Activated CD8-positive, alpha-beta memory T cell treated with anti-CD3 and anti-CD28 coated beads, Interleukin-2, amount 10 ng/mL, durations not matched to agents 7 days and 5 days (primary cell): ENCODE measurements at regions not wholly inside any gene's neighbourhood (a gene's known extent, or its start where the extent isn't known, plus 50 kb on each side); places are given as distances from the start of the nearest gene placed in this dataset.
"Not testable (repeated sequence)": the region's sequence is repeated elsewhere in the genome, so short reads cannot be mapped to it uniquely, and the experiment has no call there.

Experiments
- ATAC-seq: fragments of 150-1000 bp; cut with Tn5 transposase; one replicate; pipeline ENCODE4 v1.10.0; 2021; ENCODE audit warnings: moderate library complexity
- CTCF ChIA-PET: fragments of 350-600 bp; sonication (Branson Sonifier 250); formaldehyde crosslinking; loops from one replicate; lab custom pipeline; 2021; ENCODE audit warnings: antibody characterized with exemption; lab: Charles Lee
- DNase-seq: peaks from one replicate; pipeline ENCODE4 v3.0.0-alpha.2; 2020
- H3K27ac Mint-ChIP-seq: one replicate; pipeline ENCODE4 v1.8.0; 2021; ENCODE audit warnings: mild to moderate bottlenecking, mixed read lengths
- H3K27me3 Mint-ChIP-seq: one replicate; pipeline ENCODE4 v1.8.0; 2021; ENCODE audit warnings: mixed read lengths
- H3K36me3 Mint-ChIP-seq: one replicate; pipeline ENCODE4 v1.8.0; 2021; ENCODE audit warnings: mild to moderate bottlenecking, mixed read lengths
- H3K4me1 Mint-ChIP-seq: one replicate; pipeline ENCODE4 v1.8.0; 2021; ENCODE audit warnings: mixed read lengths
- H3K4me3 Mint-ChIP-seq: one replicate; pipeline ENCODE4 v1.8.0; 2021; ENCODE audit warnings: mild to moderate bottlenecking, moderate library complexity, mixed read lengths
- H3K9me3 Mint-ChIP-seq: one replicate; pipeline ENCODE4 v1.8.0; 2022; ENCODE audit warnings: low read depth, mixed read lengths

DNA sequence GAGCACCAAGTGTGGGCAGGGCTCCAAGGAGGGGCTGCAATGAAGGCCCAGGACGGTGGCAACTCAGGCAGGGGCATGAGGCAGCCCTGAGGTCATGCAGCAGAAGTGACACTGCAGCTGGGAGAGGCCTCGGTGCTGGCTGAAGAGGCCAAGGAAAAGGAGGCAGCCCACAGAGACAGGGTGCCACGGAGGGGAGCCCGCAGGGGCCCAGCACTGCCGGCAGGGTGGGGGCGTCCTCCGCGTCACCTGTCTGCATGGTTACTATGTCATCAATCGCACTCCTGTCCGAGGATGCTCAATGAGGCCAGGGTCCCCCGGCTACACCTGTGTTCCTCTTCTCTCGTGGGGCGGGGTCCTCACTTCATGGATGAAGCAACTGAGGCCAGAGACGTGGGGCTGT lies 123.1 kb downstream of the TUBA3C start:
- CTCF ChIA-PET = no interaction called here
- H3K9me3 Mint-ChIP-seq = peaks cover 3% of the 10 kb centered on the region
- H3K36me3 Mint-ChIP-seq = no peaks in the 10 kb centered on the region
- no peaks in the 10 kb centered on the region for H3K4me1 Mint-ChIP-seq
- ATAC-seq (no peak), DNase-seq (no peak)
- H3K27me3 Mint-ChIP-seq = no peaks in the 10 kb centered on the region
- H3K27ac Mint-ChIP-seq = no peak overlapping the region
- H3K4me3 Mint-ChIP-seq = no peak overlapping the region

DNA sequence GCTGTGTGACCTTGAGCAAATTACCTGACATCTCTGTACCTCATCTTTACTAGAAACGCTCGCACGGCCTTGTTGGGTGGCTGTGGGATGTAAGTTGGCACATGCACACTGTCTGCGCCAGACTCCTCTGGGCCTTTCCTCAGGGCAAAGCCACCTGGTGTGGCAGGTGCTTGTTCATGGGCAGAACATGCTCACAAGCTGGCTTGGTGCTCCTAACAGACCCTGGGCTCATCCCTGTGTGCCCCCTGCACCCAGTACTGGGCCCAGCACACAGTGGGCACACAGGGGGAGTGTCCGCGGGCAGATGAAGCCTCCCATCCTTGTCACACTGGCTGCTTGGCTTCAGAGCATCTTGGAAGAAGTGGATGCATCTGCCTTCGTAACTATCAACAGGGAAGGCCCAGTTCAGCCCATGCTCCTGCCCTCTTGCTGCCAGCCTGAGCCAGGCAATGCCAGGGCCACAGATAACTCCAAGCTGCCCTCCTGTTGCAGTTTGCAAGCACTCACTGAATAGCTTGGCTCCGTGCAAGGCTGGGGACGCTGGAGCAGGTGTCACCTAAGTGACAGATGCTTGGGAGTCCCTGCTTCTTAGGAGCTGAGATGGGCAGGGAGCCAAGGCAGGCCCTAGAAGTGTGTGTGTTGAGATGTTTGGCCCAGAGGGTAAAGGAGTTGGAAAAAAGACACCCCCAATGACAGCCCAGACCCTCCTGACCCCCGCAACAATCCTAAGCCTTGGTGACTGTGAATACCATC lies 123.9 kb downstream of the TUBA3C start:
- Mint-ChIP-seq H3K4me1 (no peaks in the 10 kb centered on the region), H3K4me3 (no peak overlapping the region), H3K36me3 (no peaks in the 10 kb centered on the region), H3K27ac (no peak overlapping the region), H3K9me3 (peaks cover 7% of the 10 kb centered on the region), H3K27me3 (no peaks in the 10 kb centered on the region)
- ATAC-seq = no peak
- CTCF ChIA-PET = no interaction called here
- no peak for DNase-seq

DNA sequence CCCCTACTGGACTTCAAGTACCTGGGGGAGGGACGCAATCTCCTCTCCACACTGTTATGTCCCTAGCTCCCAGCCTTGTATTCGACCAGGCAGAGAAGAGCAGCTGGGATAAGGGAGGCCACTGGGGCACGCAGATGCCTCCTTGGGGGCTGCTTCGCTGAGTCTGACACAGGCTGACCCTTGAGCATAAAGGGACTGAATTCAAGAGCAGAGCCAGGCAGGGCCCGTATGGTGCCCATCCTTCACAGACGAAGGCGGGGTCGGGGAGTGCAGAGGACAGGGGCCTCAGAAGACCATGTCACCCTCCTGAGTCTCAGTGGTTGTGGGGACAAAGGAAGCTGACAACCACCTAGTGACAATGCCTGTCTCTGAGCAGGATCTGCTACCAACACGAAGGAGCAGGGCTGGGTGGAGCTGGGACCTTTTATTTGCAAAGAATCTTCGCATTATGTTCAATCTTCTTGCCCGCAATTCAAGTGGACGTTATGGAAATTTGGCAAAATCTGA lies 124.6 kb downstream of the TUBA3C start:
- H3K4me1 Mint-ChIP-seq = no peaks in the 10 kb centered on the region
- CTCF ChIA-PET = no interaction called here
- H3K36me3 Mint-ChIP-seq = no peaks in the 10 kb centered on the region
- DNase-seq = no peak
- no peak for ATAC-seq
- H3K27me3 Mint-ChIP-seq = no peaks in the 10 kb centered on the region
- H3K9me3 Mint-ChIP-seq = peaks cover 11% of the 10 kb centered on the region
- no peak overlapping the region for H3K27ac Mint-ChIP-seq
- no peak overlapping the region for H3K4me3 Mint-ChIP-seq

DNA sequence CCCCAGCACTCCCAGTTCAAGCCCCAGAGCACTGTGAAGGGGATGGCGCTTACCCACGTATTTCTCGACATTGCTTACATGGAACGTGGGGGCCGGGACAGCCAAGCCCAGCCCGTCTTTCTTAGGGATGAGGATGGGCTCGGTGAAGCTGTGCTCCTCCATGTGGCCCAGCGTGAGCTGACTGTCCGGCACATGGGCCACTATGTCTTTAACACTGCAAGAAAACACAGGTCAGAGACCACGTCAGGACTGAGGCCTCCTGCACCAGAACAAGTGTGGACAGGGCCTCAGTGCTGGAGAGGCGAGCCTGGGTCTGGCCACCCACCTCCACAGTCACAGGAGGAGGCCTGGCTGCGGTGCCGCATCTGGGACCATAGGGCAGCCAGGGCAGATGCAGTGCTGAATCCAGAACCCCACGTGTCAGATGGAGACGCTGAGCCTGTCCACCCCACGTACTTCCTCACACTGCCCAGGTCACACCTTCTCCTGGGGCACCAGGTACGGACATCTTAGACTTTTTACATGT lies 125.2 kb downstream of the TUBA3C start:
- H3K36me3 Mint-ChIP-seq = no peaks in the 10 kb centered on the region
- DNase-seq (no peak), ATAC-seq (no peak)
- CTCF ChIA-PET = no interaction called here
- H3K9me3 Mint-ChIP-seq = peaks cover 15% of the 10 kb centered on the region
- no peaks in the 10 kb centered on the region for H3K27me3 Mint-ChIP-seq
- no peak overlapping the region for H3K27ac Mint-ChIP-seq
- H3K4me1 Mint-ChIP-seq = no peaks in the 10 kb centered on the region
- no peak overlapping the region for H3K4me3 Mint-ChIP-seq

DNA sequence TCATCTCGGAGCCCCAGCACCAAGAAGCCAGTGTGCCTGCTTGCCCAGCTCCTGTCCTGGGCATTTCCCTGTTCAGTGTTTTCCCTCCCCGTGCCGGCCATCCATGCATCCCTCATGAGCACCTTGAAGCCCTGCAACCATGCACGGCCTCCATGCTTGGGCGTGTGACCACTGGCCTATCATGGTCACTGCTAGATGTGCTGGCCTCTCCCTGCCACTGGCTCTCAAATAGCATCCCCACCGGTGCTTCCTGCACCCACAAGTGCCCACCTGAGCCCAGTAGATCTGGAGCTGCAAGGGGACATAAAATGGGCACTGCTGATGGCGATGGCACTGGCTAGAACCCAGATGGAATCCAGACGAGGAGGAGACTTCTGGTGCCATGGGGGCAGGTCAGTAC lies 126.0 kb downstream of the TUBA3C start:
- CTCF ChIA-PET = no interaction called here
- no peak for DNase-seq
- peaks cover 15% of the 10 kb centered on the region for H3K9me3 Mint-ChIP-seq
- no peaks in the 10 kb centered on the region for H3K4me1 Mint-ChIP-seq
- no peak overlapping the region for H3K27ac Mint-ChIP-seq
- no peaks in the 10 kb centered on the region for H3K27me3 Mint-ChIP-seq
- no peak overlapping the region for H3K4me3 Mint-ChIP-seq
- no peaks in the 10 kb centered on the region for H3K36me3 Mint-ChIP-seq
- no peak for ATAC-seq

DNA sequence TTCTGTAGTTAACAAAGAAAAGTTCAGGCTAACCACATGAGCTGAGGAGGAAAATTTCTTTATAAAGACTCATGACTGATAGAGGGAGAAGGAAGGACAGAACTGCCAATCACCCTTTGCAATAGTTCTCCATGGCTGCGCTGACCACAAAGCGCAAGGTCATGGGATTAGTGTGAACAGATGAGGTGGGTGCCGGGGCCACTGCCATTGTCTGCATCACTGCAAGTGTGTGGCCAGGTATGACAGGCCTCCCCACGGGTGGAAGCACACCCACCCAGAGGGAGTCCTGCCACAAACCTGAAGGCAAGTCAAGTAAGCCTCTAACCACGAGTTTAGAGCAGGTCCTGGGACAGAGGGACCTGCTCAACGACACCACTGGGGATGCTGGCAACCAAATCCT lies 128.1 kb downstream of the TUBA3C start:
- no peak overlapping the region for H3K4me3 Mint-ChIP-seq
- H3K27ac Mint-ChIP-seq = no peak overlapping the region
- CTCF ChIA-PET = no interaction called here
- no peaks in the 10 kb centered on the region for H3K4me1 Mint-ChIP-seq
- no peaks in the 10 kb centered on the region for H3K36me3 Mint-ChIP-seq
- no peak for ATAC-seq
- no peak for DNase-seq
- no peaks in the 10 kb centered on the region for H3K27me3 Mint-ChIP-seq
- H3K9me3 Mint-ChIP-seq = peaks cover 12% of the 10 kb centered on the region

DNA sequence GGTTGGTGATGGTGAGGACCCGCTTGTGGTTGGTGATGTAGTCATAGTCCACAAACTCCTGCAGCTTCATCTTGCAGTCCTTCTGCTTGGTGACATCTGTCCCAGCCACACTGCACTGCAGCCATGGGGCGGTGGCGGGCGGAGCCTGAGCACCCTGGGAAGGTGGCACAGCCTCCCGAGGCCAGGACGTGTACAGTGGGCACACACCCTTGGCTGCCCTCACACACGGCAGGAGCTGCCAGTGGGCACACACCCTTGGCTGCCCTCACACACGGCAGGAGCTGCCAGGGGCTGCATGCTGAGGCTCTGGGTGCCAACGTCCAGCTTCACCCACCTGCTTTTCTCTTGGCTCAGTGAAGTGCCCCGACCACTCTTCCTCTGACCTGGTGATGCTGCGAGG lies 128.7 kb downstream of the TUBA3C start:
- Mint-ChIP-seq H3K36me3 (no peaks in the 10 kb centered on the region), H3K27me3 (no peaks in the 10 kb centered on the region), H3K9me3 (peaks cover 12% of the 10 kb centered on the region), H3K27ac (no peak overlapping the region), H3K4me3 (no peak overlapping the region), H3K4me1 (no peaks in the 10 kb centered on the region)
- ATAC-seq (no peak), DNase-seq (no peak)
- CTCF ChIA-PET = no interaction called here

DNA sequence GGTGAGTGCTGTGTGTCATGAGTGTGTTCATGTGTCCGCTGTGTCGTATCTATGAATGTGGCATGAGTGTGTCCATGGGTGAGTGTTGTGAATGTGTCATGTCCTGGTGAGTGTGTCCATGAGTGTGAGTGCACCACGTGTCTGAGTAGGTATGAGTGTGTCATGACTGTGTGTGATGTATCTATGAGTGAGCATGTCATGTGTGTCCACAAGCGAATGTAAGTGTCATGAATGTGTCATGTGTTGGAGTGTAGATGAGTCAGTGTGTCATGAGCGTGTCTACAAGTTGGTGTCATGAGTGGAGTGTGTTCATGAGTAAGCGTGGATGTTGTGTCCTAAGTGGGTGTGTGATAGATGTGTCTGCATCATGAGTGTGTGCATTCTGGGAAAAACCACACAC lies 129.4 kb downstream of the TUBA3C start:
- Mint-ChIP-seq H3K27me3 (no peaks in the 10 kb centered on the region), H3K27ac (no peak overlapping the region), H3K4me3 (no peak overlapping the region), H3K4me1 (no peaks in the 10 kb centered on the region), H3K36me3 (no peaks in the 10 kb centered on the region), H3K9me3 (peaks cover 12% of the 10 kb centered on the region)
- DNase-seq = no peak
- ATAC-seq = no peak
- CTCF ChIA-PET = no interaction called here

DNA sequence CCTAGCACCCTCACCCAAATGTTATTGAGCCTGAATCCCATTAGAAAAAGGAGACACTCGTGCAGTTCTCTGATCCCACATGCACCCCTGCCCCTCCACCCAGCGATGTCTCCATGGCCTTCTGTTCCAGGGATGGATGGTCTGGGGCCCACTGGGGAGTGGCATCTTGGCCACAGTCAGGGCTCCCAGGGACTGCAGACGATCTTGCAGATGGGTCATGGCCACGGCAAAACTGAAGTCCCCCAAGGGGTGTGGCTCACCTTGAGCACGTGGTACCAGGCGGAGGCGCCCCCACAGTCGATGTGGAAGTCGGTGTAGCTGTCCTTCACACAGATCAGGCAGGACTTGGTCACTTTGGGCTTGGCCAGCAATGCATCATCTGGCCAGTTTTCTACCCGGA lies 130.7 kb downstream of the TUBA3C start:
- no peak for ATAC-seq
- DNase-seq = no peak
- no peaks in the 10 kb centered on the region for H3K27me3 Mint-ChIP-seq
- CTCF ChIA-PET = no interaction called here
- no peaks in the 10 kb centered on the region for H3K4me1 Mint-ChIP-seq
- no peaks in the 10 kb centered on the region for H3K36me3 Mint-ChIP-seq
- H3K9me3 Mint-ChIP-seq = peaks cover 12% of the 10 kb centered on the region
- H3K4me3 Mint-ChIP-seq = no peak overlapping the region
- no peak overlapping the region for H3K27ac Mint-ChIP-seq

DNA sequence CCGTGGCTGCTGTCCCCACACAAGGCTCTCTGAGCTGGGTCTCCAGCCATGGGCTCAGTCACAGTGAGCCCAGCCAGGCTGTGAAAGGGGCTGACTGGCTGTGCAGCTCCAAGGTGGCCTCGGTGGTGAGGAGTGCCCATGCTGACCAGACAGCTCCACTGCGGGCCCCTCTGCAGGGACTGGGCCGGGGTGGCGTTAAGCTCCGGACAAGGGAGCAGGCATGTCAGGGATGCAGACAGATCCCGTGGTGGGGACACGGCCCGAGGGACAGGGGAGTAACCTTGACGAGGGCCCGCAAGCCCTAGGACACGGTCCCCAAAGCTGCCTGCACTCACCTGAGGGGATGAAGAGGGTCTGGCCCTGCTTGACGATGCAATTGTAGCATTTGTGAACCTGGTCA lies 132.0 kb downstream of the TUBA3C start:
- H3K27me3 Mint-ChIP-seq, ATAC-seq, H3K27ac Mint-ChIP-seq, CTCF ChIA-PET, H3K36me3 Mint-ChIP-seq, H3K4me1 Mint-ChIP-seq, DNase-seq, H3K4me3 Mint-ChIP-seq: not testable (repeated sequence)
- H3K9me3 Mint-ChIP-seq = peaks cover 12% of the 10 kb centered on the region

DNA sequence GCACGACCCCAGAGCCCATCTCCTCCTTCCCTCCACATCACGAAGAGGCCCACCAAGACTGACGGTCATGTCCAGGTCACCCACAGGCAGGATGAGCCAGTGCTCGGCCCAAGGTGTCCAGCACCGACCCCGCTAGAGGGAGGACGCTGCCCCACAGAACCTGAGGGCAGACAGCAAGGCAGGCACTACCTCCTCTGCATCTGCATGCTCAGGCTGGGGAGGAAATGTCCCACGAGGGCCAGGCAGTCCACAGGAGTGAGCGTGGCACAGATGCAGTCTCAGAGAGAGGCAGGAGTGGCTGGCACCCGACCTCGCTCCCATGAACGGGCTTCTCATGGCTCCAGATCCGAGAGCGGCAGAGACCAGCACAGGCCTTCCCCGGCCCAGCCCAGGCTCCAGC lies 133.2 kb downstream of the TUBA3C start:
- Mint-ChIP-seq H3K4me1 (no peaks in the 10 kb centered on the region), H3K27me3 (no peaks in the 10 kb centered on the region), H3K27ac (no peak overlapping the region), H3K36me3 (no peaks in the 10 kb centered on the region), H3K9me3 (peaks cover 11% of the 10 kb centered on the region), H3K4me3 (no peak overlapping the region)
- CTCF ChIA-PET = no interaction called here
- no peak for DNase-seq
- no peak for ATAC-seq

DNA sequence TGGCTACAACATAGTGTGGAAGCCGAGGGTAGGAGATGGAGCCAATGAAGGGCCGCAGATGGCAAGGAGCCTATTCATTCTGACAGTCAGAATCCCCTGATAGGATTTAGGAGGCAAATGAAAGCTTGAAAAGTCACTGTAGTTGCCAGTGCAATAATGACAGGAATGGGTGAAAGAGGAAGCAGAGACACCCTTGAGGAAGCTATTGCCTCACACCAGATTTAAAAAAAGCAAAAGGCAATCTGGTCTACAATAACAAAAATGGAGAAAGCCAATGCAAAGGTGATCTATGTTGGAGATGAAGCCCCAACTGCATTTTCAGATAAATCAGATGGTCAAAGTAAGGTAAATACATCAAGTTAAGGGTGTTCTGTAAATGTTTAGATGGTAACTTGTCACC lies 158.5 kb downstream of the TUBA3C start:
- DNase-seq (no peak), ATAC-seq (no peak)
- Mint-ChIP-seq H3K4me1 (no peaks in the 10 kb centered on the region), H3K27ac (no peak overlapping the region), H3K4me3 (no peak overlapping the region), H3K9me3 (peaks cover 3% of the 10 kb centered on the region), H3K27me3 (no peaks in the 10 kb centered on the region), H3K36me3 (no peaks in the 10 kb centered on the region)
- CTCF ChIA-PET = no interaction called here

DNA sequence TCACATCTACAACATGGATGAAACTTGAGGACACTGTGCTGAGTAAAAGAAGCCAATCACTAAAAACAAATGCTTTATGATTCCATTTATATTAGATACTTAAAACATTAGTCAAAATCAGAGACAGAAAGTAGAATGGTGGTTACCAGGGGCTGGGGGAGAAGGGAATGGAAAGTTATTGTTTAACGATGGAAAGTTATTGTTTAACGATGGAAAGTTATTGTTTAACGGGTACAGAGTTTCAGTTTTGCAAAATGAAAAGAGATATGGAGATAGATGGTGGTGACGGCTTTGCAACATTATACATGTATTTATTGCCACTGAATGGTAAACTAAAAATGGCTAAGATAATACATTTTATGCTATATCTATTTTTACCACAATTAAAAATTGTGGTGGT lies 160.6 kb downstream of the TUBA3C start:
- Mint-ChIP-seq H3K27ac (no peak overlapping the region), H3K4me3 (no peak overlapping the region), H3K36me3 (no peaks in the 10 kb centered on the region), H3K27me3 (no peaks in the 10 kb centered on the region), H3K4me1 (no peaks in the 10 kb centered on the region), H3K9me3 (peaks cover 3% of the 10 kb centered on the region)
- CTCF ChIA-PET = no interaction called here
- DNase-seq = no peak
- no peak for ATAC-seq

DNA sequence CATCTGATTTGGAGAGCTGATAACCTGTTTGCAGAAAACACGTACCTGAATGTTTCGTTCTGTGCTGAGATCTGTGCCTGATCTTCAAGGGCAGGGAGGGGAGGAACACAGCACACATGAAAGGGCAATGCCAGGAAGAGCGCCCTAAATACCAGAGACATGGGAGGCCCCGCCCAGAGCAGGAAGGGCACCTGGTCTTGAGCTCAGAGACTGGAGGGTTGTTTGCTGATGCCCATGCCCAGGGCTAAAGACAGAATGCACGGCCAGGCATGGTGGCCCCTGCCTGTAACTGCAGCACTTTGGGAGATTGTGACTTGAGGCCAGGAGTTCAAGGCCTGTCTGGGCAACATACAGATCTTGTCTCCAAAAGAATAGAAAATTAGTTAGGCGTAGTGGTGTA lies 183.2 kb downstream of the TUBA3C start:
- ATAC-seq (no peak), DNase-seq (no peak)
- H3K27me3 Mint-ChIP-seq = no peaks in the 10 kb centered on the region
- no peaks in the 10 kb centered on the region for H3K36me3 Mint-ChIP-seq
- no peaks in the 10 kb centered on the region for H3K4me1 Mint-ChIP-seq
- CTCF ChIA-PET = no interaction called here
- no peak overlapping the region for H3K27ac Mint-ChIP-seq
- no peak overlapping the region for H3K4me3 Mint-ChIP-seq
- H3K9me3 Mint-ChIP-seq = peaks cover 9% of the 10 kb centered on the region
